Neuronal stem cell (in vitro differentiated cells): ENCODE measurements at regions not wholly inside any gene's neighbourhood (a gene's known extent, or its start where the extent isn't known, plus 50 kb on each side); places are given as distances from the start of the nearest gene placed in this dataset.

Experiments used
- DNase-seq: peaks from one replicate; pipeline ENCODE4 v3.0.0-alpha.2; 2013; ENCODE audit warnings: low spot score
- H2AFZ ChIP-seq: one replicate; pipeline ENCODE4 v1.6.1; 2013; ENCODE audit warnings: mild to moderate bottlenecking, low read length, inconsistent platforms
- H2AK5ac ChIP-seq: 2 replicates; pipeline ENCODE4 v1.6.1; 2013; ENCODE audit warnings: low read depth, mild to moderate bottlenecking, inconsistent platforms, low read length, moderate library complexity, mixed read lengths
- H2BK120ac ChIP-seq: 2 replicates; pipeline ENCODE4 v1.6.1; 2013; ENCODE audit warnings: low read depth, mild to moderate bottlenecking, inconsistent platforms, low read length, moderate library complexity, mixed read lengths
- H2BK12ac ChIP-seq: one replicate; pipeline ENCODE4 v1.6.1; 2013; ENCODE audit warnings: low read length, inconsistent platforms
- H2BK15ac ChIP-seq: 2 replicates; pipeline ENCODE4 v1.6.1; 2013; ENCODE audit warnings: mild to moderate bottlenecking, low read length, inconsistent platforms, mixed read lengths
- H2BK5ac ChIP-seq: one replicate; pipeline ENCODE4 v1.6.1; 2013; ENCODE audit warnings: inconsistent platforms, mild to moderate bottlenecking, low read length, moderate library complexity
- H3K14ac ChIP-seq: one replicate; pipeline ENCODE4 v1.6.1; 2013; ENCODE audit warnings: low read length, inconsistent platforms
- H3K18ac ChIP-seq: 2 replicates; pipeline ENCODE4 v1.6.1; 2013; ENCODE audit warnings: low read length, inconsistent platforms
- H3K23ac ChIP-seq: 2 replicates; pipeline ENCODE4 v1.6.1; 2013; ENCODE audit warnings: low read depth, mild to moderate bottlenecking, mixed read lengths, low read length, inconsistent platforms; ENCODE audit not compliant: poor library complexity
- H3K27ac ChIP-seq: replicated peaks from 3 replicates; pipeline ENCODE4 v1.5.1; 2013; ENCODE audit warnings: low read length, inconsistent platforms
- H3K27me3 ChIP-seq, 3 experiments: 2 replicates each; pipeline ENCODE4 v1.6.1; 2013; ENCODE audit warnings: low read length in 3 of 3, mild to moderate bottlenecking in 2 of 3, inconsistent platforms in 1 of 3, low read depth in 1 of 3, mixed read lengths in 1 of 3, moderate library complexity in 1 of 3; ENCODE audit not compliant: control insufficient read depth in 3 of 3, insufficient read depth in 3 of 3
- H3K36me3 ChIP-seq, 2 donors: replicated peaks in 1 of 2; 2 replicates each; pipeline ENCODE4 v1.6.1; 2013; ENCODE audit warnings: low read length in 2 of 2; ENCODE audit not compliant: control insufficient read depth in 2 of 2, insufficient read depth in 2 of 2
- H3K4ac ChIP-seq: 2 replicates; pipeline ENCODE4 v1.6.1; 2013; ENCODE audit warnings: inconsistent platforms, mild to moderate bottlenecking, low read length, moderate library complexity
- H3K4me1 ChIP-seq, 2 donors: 1 replicate in 1 of 2; 2 replicates in 1 of 2; pipeline ENCODE4 v1.6.1; 2013; ENCODE audit warnings: low read length in 2 of 2, low read depth in 1 of 2; ENCODE audit not compliant: control insufficient read depth in 2 of 2, insufficient read depth in 1 of 2
- H3K4me2 ChIP-seq: one replicate; pipeline ENCODE4 v1.6.1; 2013; ENCODE audit warnings: mild to moderate bottlenecking, low read length, inconsistent platforms; ENCODE audit not compliant: insufficient read depth, poor library complexity, severe bottlenecking
- H3K4me3 ChIP-seq, 2 donors: 2 replicates each; pipeline ENCODE4 v1.5.1; 2013; ENCODE audit warnings: low read length in 2 of 2, mild to moderate bottlenecking in 2 of 2, inconsistent platforms in 1 of 2, moderate library complexity in 1 of 2
- H3K79me1 ChIP-seq: one replicate; pipeline ENCODE4 v1.6.1; 2013; ENCODE audit warnings: low read depth, mild to moderate bottlenecking, inconsistent platforms, low read length, moderate library complexity
- H3K9ac ChIP-seq: one replicate; pipeline ENCODE4 v1.6.1; 2013; ENCODE audit warnings: mild to moderate bottlenecking, low read depth, low read length, inconsistent platforms; ENCODE audit not compliant: poor library complexity
- H3K9me3 ChIP-seq, 2 donors: replicated peaks in 1 of 2; 2 replicates each; pipeline versions ENCODE3 to v1.6.1; 2013; ENCODE audit warnings: low read length in 2 of 2, mild to moderate bottlenecking in 2 of 2, inconsistent platforms in 1 of 2, low read depth in 1 of 2, mixed read lengths in 1 of 2, moderate library complexity in 1 of 2; ENCODE audit not compliant: control insufficient read depth in 2 of 2, insufficient read depth in 1 of 2
- H4K8ac ChIP-seq: one replicate; pipeline ENCODE4 v1.6.1; 2013; ENCODE audit warnings: low read depth, mild to moderate bottlenecking, inconsistent platforms, low read length, moderate library complexity
- H4K91ac ChIP-seq: one replicate; pipeline ENCODE4 v1.6.1; 2013; ENCODE audit warnings: low read length, low read depth, mild to moderate bottlenecking, inconsistent platforms; ENCODE audit not compliant: poor library complexity
- WGBS, 2 donors: extraction: QIAGEN DNeasy Blood & Tissue Kit; methylation state at CpG; one replicate each; pipeline ENCODE4 v1.1.7; 2013; ENCODE audit warnings: missing lambda C conversion rate in 2 of 2, mixed read lengths in 1 of 2; ENCODE audit not compliant: insufficient read length in 2 of 2, insufficient replicate concordance in 1 of 2; ENCODE audit errors: extremely low coverage in 2 of 2; 5-methylcytosine and 5-hydroxymethylcytosine counted together

- no peak for DNase-seq
- no peak overlapping the region for H3K23ac ChIP-seq
- no peaks in the 10 kb centered on the region for H3K9me3 ChIP-seq
- no CpG with 5 or more reads among the region's 4 CpGs for WGBS, 2 donors
- H2BK15ac ChIP-seq: no peak overlapping the region
- H3K14ac ChIP-seq: no peak overlapping the region
- H4K91ac ChIP-seq: no peak overlapping the region
- no peak overlapping the region for H3K27ac ChIP-seq
- H4K8ac ChIP-seq: no peak overlapping the region
- H2AFZ ChIP-seq: no peak overlapping the region
- no peaks in the 10 kb centered on the region for H3K27me3 ChIP-seq
- no peak overlapping the region for H2BK12ac ChIP-seq
- no peak overlapping the region for H3K4me3 ChIP-seq
- H2BK120ac ChIP-seq: no peak overlapping the region
- no peak overlapping the region for H3K4me2 ChIP-seq
- H2AK5ac ChIP-seq: no peak overlapping the region
- H2BK5ac ChIP-seq: no peak overlapping the region
- no peaks in the 10 kb centered on the region for H3K79me1 ChIP-seq
- H3K9ac ChIP-seq: no peak overlapping the region
- no peaks in the 10 kb centered on the region for H3K4me1 ChIP-seq
- H3K4ac ChIP-seq: no peak overlapping the region
- no peak overlapping the region for H3K18ac ChIP-seq
- no peaks in the 10 kb centered on the region for H3K36me3 ChIP-seq
Measured at GRCh38 chr9:21533597-21533996, 51.5 kb upstream of the IFNE start.

- no peaks in the 10 kb centered on the region for H3K36me3 ChIP-seq
- H2AFZ ChIP-seq: no peak overlapping the region
- H3K4me3 ChIP-seq: no peak overlapping the region
- no peak overlapping the region for H3K18ac ChIP-seq
- H3K27ac ChIP-seq: no peak overlapping the region
- H2BK12ac ChIP-seq: no peak overlapping the region
- no peak overlapping the region for H4K8ac ChIP-seq
- H3K4me2 ChIP-seq: no peak overlapping the region
- H2AK5ac ChIP-seq: no peak overlapping the region
- no CpG with 5 or more reads among the region's 2 CpGs for WGBS, 2 donors
- H3K4ac ChIP-seq: no peak overlapping the region
- H4K91ac ChIP-seq: no peak overlapping the region
- no peaks in the 10 kb centered on the region for H3K4me1 ChIP-seq
- H2BK5ac ChIP-seq: no peak overlapping the region
- no peak overlapping the region for H3K14ac ChIP-seq
- H3K27me3 ChIP-seq: no peaks in the 10 kb centered on the region
- H3K79me1 ChIP-seq: no peaks in the 10 kb centered on the region
- H3K9me3 ChIP-seq: no peaks in the 10 kb centered on the region
- no peak for DNase-seq
- no peak overlapping the region for H2BK15ac ChIP-seq
- H2BK120ac ChIP-seq: no peak overlapping the region
- H3K9ac ChIP-seq: no peak overlapping the region
- no peak overlapping the region for H3K23ac ChIP-seq
Measured at GRCh38 chr9:21535396-21535795, 53.3 kb upstream of the IFNE start.

- H2AFZ ChIP-seq: peak overlapping the region; percentile 38
- no peak overlapping the region for H2BK15ac ChIP-seq
- no peak overlapping the region for H3K4ac ChIP-seq
- H3K4me2 ChIP-seq: no peak overlapping the region
- no peak overlapping the region for H3K14ac ChIP-seq
- H2BK5ac ChIP-seq: no peak overlapping the region
- H4K8ac ChIP-seq: no peak overlapping the region
- no peaks in the 10 kb centered on the region for H3K36me3 ChIP-seq
- H2BK120ac ChIP-seq: no peak overlapping the region
- no peak overlapping the region for H3K23ac ChIP-seq
- H3K4me3 ChIP-seq: no peak overlapping the region
- no peak overlapping the region for H2AK5ac ChIP-seq
- H3K27me3 ChIP-seq: no peaks in the 10 kb centered on the region
- no peak overlapping the region for H3K9ac ChIP-seq
- H4K91ac ChIP-seq: no peak overlapping the region
- no peaks in the 10 kb centered on the region for H3K79me1 ChIP-seq
- H2BK12ac ChIP-seq: no peak overlapping the region
- H3K9me3 ChIP-seq: no peaks in the 10 kb centered on the region
- H3K18ac ChIP-seq: no peak overlapping the region
- no peak overlapping the region for H3K27ac ChIP-seq
- WGBS, 2 donors: no CpG with 5 or more reads among the region's 2 CpGs
- H3K4me1 ChIP-seq: no peaks in the 10 kb centered on the region
- no peak for DNase-seq
Measured at GRCh38 chr9:21542787-21543186, 60.7 kb upstream of the IFNE start.

- Histone ChIP-seq H3K4me3 (no peak overlapping the region), H3K14ac (no peak overlapping the region), H2BK5ac (no peak overlapping the region), H4K91ac (no peak overlapping the region), H3K79me1 (no peaks in the 10 kb centered on the region), H3K18ac (no peak overlapping the region), H2AK5ac (no peak overlapping the region), H3K36me3 (no peaks in the 10 kb centered on the region), H3K9ac (no peak overlapping the region), H3K4ac (no peak overlapping the region), H2BK15ac (no peak overlapping the region), H3K27ac (no peak overlapping the region), H2BK120ac (no peak overlapping the region), H3K9me3 (no peaks in the 10 kb centered on the region), H2AFZ (peak overlapping the region; percentile 38), H3K27me3 (no peaks in the 10 kb centered on the region), H3K23ac (no peak overlapping the region), H3K4me2 (no peak overlapping the region), H4K8ac (no peak overlapping the region), H3K4me1 (no peaks in the 10 kb centered on the region), H2BK12ac (no peak overlapping the region)
- no peak for DNase-seq
- WGBS, 2 donors: no CpG with 5 or more reads among the region's 4 CpGs
Measured at GRCh38 chr9:21543187-21543586, 61.1 kb upstream of the IFNE start.
